ENCODE measurements at regions not wholly inside any gene's neighbourhood (a gene's known extent, or its start where the extent isn't known, plus 50 kb on each side); places are given as distances from the start of the nearest gene placed in this dataset.
"Not testable (repeated sequence)": the region's sequence is repeated elsewhere in the genome, so short reads cannot be mapped to it uniquely, and the experiment has no call there.

DNA sequence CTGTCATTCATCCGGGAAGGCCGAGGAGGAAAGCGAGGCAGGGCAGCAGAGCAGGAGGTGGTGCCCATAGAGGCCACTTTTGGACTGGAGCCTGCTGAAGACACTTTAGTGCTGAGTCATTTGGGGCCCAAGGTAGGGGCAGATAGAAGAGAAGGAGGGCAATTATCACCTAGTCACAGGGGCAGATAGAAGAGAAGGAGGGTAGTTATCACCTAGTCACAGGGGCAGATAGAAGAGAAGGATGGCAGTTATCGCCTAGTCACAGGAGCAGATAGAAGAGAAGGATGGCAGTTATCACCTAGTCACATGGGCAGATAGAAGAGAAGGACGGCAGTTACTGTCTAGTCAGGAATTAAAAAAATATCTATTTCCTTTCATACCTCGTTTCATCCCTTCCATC is 1372.6 kb downstream of the FOXD4L5 start:
- H3K4me3 ChIP-seq (ENCODE audit: insufficient read depth, low read depth, low read length); DNase-seq; H3K27me3 ChIP-seq (ENCODE audit: control insufficient read depth, insufficient read depth, low read length); H3K36me3 ChIP-seq (replicated peaks; ENCODE audit: control insufficient read depth, insufficient read depth, low read length): not testable (repeated sequence)

DNA sequence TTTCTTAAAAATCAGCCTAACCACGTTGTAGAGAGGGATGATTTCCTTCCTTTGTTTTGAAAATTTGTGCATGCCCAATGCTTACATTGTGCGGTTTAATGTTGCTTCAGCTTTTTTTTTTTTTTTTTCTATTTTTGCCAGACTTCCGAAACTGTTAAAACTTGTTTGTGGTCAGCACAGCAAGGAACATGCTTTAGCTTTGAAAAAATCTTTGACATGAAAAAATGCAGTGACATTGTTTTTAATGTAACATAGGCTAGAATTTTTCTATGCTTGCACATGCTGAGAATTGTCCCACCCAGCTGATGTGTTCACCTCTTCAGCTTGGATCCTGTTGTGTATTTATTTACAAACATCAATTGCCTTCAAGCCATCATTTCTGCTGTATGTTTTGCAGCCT is 1375.9 kb downstream of the FOXD4L5 start:
- DNase-seq: not testable (repeated sequence)

DNA sequence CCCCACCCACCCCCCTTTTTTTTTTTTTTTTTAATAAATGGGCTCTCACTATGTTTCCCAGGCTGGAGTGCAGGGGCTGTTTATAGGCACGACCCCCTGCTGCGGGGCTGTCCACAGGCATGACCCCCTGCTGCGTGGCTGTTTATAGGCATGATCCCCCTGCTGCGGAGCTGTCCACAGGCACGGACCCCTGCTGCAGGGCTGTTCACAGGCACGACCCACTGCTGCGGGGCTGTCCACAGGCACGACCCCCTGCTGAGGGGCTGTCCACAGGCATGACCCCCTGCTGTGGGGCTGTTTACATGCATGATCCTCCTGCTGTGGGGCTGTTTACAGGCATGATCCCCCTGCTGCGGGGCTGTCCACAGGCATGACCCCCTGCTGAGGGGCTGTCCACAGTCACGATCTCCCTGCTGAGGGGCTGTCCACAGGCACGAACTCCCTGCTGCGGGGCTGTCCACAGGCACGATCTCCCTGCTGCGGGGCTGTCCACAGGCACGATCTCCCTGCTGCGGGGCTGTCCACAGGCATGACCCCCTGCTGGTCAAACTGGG is 1385.3 kb downstream of the FOXD4L5 start:
- peak; percentile 4 for DNase-seq
- not testable (repeated sequence) for H3K4me3 ChIP-seq (ENCODE audit: insufficient read depth, low read depth, low read length); H3K27me3 ChIP-seq (ENCODE audit: control insufficient read depth, insufficient read depth, low read length); H3K36me3 ChIP-seq (replicated peaks; ENCODE audit: control insufficient read depth, insufficient read depth, low read length)

More for the DNA sequence above, 1375.9 kb downstream of the FOXD4L5 start:
- H3K27me3 ChIP-seq (ENCODE audit: control insufficient read depth, insufficient read depth, low read length); H3K36me3 ChIP-seq (replicated peaks; ENCODE audit: control insufficient read depth, insufficient read depth, low read length); H3K4me3 ChIP-seq (ENCODE audit: insufficient read depth, low read depth, low read length): not testable (repeated sequence)

DNA sequence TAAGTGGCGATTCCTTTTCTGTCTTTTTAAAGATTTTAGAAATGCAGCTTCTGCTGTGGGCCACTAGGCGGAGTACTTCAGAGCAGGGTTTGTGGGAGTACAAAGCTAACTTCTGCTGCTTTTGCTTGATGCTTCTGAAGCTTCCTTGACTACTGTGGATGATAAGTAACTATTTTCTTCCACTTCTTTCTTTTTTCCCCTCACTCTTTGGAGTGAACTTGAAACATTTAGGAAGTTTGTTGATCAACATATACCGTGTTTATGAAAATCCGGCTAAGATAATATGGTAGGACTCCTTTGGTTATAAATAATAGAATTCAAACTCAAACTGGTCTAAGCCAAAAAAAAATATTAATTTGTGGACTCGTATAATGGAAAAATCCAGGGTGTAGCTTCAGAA is 1403.6 kb downstream of the FOXD4L5 start:
- not testable (repeated sequence) for DNase-seq; H3K4me3 ChIP-seq (ENCODE audit: insufficient read depth, low read depth, low read length); H3K36me3 ChIP-seq (replicated peaks; ENCODE audit: control insufficient read depth, insufficient read depth, low read length); H3K27me3 ChIP-seq (ENCODE audit: control insufficient read depth, insufficient read depth, low read length)

DNA sequence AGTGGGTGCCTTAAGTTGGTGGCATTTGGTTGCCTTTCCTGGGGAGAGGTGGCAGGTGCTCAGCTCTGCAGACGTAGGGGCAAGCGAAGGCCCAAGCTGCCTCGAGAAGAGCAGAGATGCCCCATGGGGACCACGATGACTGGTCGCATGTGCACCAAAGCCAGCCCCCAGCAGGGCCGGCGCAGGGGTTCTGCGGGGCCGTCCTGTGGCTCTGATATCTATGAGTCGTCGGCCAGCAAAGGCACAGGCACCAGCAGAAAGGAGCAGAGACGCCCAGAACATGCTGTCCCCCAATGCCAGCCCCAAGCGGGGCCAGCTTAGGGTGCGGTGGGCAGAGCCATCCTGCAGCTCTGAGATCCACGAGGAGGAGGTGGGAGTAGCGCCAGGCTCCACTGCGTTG is 1408.6 kb downstream of the FOXD4L5 start:
- not testable (repeated sequence) for DNase-seq; H3K27me3 ChIP-seq (ENCODE audit: control insufficient read depth, insufficient read depth, low read length)

DNA sequence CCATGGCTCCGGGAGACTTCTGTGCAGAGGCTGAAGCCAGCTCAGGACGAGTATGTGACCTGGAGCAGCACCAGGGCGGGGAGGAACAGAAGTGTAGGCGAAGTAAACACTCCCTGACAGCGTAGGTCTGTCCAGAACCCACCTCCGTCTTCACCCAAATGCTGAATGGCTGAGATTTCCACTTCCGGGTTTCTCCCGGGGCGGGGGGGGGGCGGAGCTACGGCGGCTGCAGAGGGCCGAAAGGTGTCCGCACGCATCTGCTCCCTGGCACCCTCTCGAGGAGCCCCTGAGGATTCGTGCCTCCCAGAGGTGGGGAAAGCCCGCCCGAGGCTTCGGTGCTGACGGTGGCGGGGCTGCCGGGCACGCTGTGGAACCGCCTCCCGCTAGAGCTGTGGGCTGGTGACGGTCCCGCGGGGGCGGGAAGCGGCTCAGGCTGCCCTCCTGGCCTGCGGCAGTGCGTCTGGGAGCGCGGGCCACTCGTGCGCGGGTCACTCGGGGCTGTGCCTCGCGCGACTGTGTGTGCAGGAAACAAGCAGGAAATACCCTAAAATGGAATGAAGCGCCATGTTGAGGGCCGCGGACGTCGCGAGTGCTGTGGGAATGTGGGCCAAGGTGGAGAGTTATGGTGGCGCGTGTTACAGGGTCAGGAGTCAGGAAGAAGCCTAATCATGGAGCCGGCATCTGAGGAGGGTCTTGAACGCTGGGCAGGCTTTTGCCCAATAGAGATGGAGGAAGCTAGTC is 1425.4 kb downstream of the FOXD4L5 start:
- DNase-seq: no peak
- Histone ChIP-seq H3K4me3 (ENCODE audit: insufficient read depth, low read depth, low read length) (no peak overlapping the region), H3K27me3 (ENCODE audit: control insufficient read depth, insufficient read depth, low read length) (no peaks in the 10 kb centered on the region), H3K36me3 (replicated peaks; ENCODE audit: control insufficient read depth, insufficient read depth, low read length) (no peaks in the 10 kb centered on the region)

More for the DNA sequence above, 1408.6 kb downstream of the FOXD4L5 start:
- not testable (repeated sequence) for H3K4me3 ChIP-seq (ENCODE audit: insufficient read depth, low read depth, low read length); H3K36me3 ChIP-seq (replicated peaks; ENCODE audit: control insufficient read depth, insufficient read depth, low read length)

DNA sequence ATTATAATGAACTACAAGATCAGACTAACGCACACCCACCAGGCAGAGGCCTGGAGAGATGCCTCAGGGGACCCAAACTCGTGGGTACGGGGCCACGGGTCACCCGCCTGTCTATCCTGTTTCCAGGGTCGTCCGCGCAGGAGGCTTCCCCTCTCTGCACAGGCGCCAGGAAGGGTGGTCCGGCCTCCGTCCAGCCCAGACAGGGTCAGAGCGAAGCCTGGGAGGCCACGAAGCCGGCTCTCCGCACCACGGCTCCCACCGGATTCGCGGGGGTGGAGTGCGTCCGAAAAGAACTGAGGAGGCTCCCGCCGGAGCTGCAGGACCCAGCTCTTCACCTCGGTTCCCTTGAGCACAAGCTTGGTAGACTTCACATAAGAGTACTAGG is 1425.9 kb downstream of the FOXD4L5 start:
- not testable (repeated sequence) for DNase-seq; H3K4me3 ChIP-seq (ENCODE audit: insufficient read depth, low read depth, low read length); H3K27me3 ChIP-seq (ENCODE audit: control insufficient read depth, insufficient read depth, low read length); H3K36me3 ChIP-seq (replicated peaks; ENCODE audit: control insufficient read depth, insufficient read depth, low read length)

DNA sequence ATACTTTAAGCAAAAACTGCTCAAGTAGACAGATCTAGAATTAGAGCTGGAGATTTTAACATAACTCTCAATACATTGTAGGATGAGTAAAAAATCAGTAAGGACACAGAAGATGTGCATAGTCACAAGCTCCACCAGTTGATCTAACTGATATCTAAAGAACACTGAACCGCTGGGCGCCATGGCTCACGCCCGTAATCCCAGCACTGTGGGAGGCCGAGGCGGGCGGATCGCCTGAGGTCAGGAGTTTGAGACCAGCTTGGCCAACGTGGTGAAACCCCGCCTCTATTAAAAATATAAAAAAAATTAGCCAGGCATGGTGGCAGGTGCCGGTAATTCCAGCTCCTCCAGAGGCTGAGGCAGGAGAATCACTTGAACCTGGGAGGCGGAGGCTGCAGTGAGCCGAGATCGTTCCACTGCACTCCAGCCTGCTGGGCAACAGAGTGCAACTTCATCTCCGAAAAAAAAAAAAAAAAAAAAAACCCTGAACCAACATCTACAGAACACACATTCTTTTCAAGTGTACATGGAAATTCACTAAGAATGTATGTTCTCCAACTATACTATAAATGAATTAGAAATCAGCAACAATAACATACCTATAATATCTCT is 1431.8 kb downstream of the FOXD4L5 start:
- not testable (repeated sequence) for H3K4me3 ChIP-seq (ENCODE audit: insufficient read depth, low read depth, low read length); DNase-seq

DNA sequence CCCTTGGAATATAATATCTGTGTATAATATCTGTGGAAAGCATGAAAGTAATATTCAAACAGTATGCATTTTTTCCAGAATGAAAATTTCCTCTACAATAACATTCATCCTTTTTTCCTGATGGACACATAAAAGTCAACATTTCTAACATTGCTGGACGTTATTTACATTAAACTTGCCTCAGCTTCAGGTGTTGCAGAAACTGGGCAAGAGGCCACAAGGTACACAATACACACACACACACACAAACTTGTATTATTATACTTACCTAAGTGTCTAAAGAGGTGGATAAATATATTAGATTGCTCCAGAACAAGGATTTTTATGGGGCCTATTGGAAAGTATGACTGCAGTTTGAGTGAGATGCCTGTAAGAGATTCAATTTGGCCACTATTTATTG is 1460.2 kb downstream of the FOXD4L5 start:
- not testable (repeated sequence) for H3K36me3 ChIP-seq (replicated peaks; ENCODE audit: control insufficient read depth, insufficient read depth, low read length); H3K27me3 ChIP-seq (ENCODE audit: control insufficient read depth, insufficient read depth, low read length); DNase-seq; H3K4me3 ChIP-seq (ENCODE audit: insufficient read depth, low read depth, low read length)

More for the DNA sequence above, 1431.8 kb downstream of the FOXD4L5 start:
- not testable (repeated sequence) for H3K36me3 ChIP-seq (replicated peaks; ENCODE audit: control insufficient read depth, insufficient read depth, low read length); H3K27me3 ChIP-seq (ENCODE audit: control insufficient read depth, insufficient read depth, low read length)

DNA sequence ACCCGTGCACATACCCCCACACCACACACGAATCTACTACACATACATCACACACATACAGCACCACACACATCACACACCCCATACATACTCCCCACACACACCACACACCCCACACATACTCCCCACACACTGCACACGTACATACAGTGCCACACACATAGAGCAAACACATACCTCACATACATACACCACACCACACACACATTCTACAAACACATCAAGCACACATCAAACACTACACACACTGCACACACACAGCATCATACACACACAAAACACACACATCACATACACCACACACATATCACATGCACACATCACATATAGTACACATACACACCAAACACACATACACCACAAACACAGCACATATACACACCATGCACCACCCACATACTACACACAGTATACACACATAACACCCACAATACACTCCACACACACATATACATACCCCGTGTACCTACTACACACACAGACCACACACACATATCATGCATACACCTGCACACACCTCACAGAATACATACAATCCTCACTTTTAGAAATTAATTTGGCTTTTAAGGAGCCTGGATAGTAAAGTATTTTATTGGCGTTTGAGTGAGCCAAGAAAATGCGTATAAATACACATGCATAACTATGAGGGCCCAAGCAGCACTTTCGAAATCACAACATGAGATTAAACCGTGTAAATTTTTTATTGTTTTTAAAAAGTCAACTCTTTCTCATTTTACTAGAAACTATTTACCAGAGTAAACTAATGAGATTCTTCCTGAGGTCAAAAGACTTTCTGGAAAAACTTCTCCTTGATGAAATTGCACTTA is 1461.4 kb downstream of the FOXD4L5 start:
- not testable (repeated sequence) for H3K36me3 ChIP-seq (replicated peaks; ENCODE audit: control insufficient read depth, insufficient read depth, low read length); H3K4me3 ChIP-seq (ENCODE audit: insufficient read depth, low read depth, low read length); DNase-seq
- H3K27me3 ChIP-seq (ENCODE audit: control insufficient read depth, insufficient read depth, low read length): peaks cover 10% of the 10 kb centered on the region

DNA sequence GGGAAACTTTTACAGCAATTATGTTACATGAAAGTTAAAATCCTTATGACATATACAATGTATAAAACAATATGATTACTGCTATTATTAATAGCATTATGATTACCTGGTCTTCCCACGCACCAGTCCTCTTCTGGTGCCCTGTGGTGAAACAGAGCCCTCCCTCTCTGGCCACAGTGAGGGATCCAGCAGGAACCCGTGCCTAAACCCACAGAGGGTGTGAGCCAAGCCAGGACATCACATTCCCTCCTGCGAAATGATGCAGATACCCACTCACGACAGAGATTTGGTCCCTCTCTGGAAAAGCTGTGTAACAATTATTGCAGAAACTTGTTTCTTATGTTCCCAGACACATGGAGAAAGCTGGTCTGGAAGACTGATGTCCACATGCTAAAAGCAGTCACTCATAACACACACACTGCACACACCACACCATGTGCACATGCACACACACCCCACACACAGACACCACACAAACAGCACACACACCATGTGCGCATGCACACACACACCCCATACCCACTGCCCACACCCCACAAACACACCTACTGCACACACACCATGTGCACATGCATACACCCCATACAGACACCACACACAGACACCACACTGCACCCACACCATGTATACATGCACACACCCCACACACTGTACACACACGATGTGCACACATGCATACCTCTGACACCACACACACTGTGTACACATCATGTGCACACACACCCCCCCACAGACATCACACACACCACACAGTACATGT is 1462.2 kb downstream of the FOXD4L5 start:
- DNase-seq; H3K4me3 ChIP-seq (ENCODE audit: insufficient read depth, low read depth, low read length): not testable (repeated sequence)
- H3K27me3 ChIP-seq (ENCODE audit: control insufficient read depth, insufficient read depth, low read length): peaks cover 15% of the 10 kb centered on the region

DNA sequence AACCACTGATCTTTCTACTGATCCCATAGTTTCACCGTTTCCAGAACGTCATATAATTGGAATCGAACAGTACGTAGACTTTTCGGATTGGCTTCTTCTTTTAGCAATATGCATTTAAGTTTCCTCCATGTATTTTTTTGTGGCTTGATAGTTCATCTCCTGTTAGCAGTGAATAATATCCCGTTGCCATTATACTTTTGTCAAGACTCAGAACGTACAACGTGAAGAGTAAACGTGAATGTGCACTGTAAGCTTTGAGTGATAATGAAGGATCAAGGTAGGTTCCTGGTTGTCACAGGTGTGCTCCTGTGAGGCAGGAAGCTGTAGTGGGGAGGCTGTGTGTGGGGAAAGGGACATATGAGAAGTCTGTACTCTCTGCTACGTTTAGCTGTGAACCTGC is 1463.7 kb downstream of the FOXD4L5 start:
- DNase-seq; H3K4me3 ChIP-seq (ENCODE audit: insufficient read depth, low read depth, low read length); H3K36me3 ChIP-seq (replicated peaks; ENCODE audit: control insufficient read depth, insufficient read depth, low read length): not testable (repeated sequence)
- peaks cover 28% of the 10 kb centered on the region for H3K27me3 ChIP-seq (ENCODE audit: control insufficient read depth, insufficient read depth, low read length)

More for the DNA sequence above, 1462.2 kb downstream of the FOXD4L5 start:
- not testable (repeated sequence) for H3K36me3 ChIP-seq (replicated peaks; ENCODE audit: control insufficient read depth, insufficient read depth, low read length)

DNA sequence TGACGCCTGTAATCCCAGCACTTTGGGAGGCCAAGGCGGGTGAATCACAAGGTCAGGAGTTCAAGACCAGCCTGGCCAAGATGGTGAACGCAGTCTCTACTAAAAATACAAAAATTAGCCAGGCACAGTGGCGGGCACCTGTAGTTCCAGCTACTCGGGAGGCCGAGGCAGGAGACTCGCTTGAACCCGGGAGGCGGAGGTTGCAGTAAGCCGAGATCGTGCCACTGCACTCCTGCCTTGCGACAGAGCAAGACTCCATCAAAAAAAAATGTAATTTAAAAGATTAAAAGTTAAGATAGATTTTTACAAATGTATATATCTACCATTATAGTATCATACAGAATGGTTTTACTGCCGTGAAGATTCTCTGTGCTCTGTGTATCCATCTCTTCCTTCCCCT is 1464.1 kb downstream of the FOXD4L5 start:
- not testable (repeated sequence) for DNase-seq; H3K36me3 ChIP-seq (replicated peaks; ENCODE audit: control insufficient read depth, insufficient read depth, low read length); H3K4me3 ChIP-seq (ENCODE audit: insufficient read depth, low read depth, low read length)
- H3K27me3 ChIP-seq (ENCODE audit: control insufficient read depth, insufficient read depth, low read length): peaks cover 31% of the 10 kb centered on the region

DNA sequence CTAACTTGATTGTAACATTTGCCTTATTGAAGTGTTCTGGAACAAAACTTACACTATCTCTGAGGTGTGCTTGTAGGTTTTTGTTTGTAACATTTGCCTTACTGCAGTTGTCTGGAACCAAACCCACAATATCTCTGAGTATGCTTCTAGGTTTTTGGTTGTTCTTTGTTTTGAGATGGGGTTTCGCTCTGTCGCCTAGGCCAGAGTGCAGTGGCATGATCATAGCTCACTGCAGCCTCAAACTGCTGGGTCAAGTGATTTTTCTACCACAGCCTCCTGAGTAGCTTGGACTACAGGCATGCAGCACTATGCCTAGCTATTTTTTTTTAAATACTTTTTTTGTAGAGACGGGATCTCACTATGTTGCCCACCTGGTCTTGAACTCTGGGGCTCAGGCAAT is 1464.6 kb downstream of the FOXD4L5 start:
- peaks cover 34% of the 10 kb centered on the region for H3K27me3 ChIP-seq (ENCODE audit: control insufficient read depth, insufficient read depth, low read length)
- DNase-seq; H3K4me3 ChIP-seq (ENCODE audit: insufficient read depth, low read depth, low read length); H3K36me3 ChIP-seq (replicated peaks; ENCODE audit: control insufficient read depth, insufficient read depth, low read length): not testable (repeated sequence)

All from H7 (cell line).